D721Med (cell line): ENCODE measurements at regions not wholly inside any gene's neighbourhood (a gene's known extent, or its start where the extent isn't known, plus 50 kb on each side); places are given as distances from the start of the nearest gene placed in this dataset.

Experiments
- DNase-seq: peaks from one replicate; pipeline ENCODE4 v3.0.0; 2011; ENCODE audit warnings: low spot score; ENCODE audit not compliant: insufficient read length
- FAIRE-seq: peaks from 2 replicates; lab custom pipeline; 2011; peaks lifted over from hg19 to GRCh38; lab: Jason Lieb, UNC
- TF ChIP-seq, protein P1 (sequence below): IDR thresholded peaks from 2 replicates; pipeline ENCODE4 v1.5.1; 2012; ENCODE audit warnings: mild to moderate bottlenecking, control low read depth; ENCODE audit not compliant: insufficient read depth; ENCODE audit errors: missing control alignments

GRCh38 chr5:27325513-27325912 is 287.1 kb upstream of the CDH9 start:
- no peak for FAIRE-seq
- no peak for DNase-seq
- TF ChIP-seq, protein P1, sequence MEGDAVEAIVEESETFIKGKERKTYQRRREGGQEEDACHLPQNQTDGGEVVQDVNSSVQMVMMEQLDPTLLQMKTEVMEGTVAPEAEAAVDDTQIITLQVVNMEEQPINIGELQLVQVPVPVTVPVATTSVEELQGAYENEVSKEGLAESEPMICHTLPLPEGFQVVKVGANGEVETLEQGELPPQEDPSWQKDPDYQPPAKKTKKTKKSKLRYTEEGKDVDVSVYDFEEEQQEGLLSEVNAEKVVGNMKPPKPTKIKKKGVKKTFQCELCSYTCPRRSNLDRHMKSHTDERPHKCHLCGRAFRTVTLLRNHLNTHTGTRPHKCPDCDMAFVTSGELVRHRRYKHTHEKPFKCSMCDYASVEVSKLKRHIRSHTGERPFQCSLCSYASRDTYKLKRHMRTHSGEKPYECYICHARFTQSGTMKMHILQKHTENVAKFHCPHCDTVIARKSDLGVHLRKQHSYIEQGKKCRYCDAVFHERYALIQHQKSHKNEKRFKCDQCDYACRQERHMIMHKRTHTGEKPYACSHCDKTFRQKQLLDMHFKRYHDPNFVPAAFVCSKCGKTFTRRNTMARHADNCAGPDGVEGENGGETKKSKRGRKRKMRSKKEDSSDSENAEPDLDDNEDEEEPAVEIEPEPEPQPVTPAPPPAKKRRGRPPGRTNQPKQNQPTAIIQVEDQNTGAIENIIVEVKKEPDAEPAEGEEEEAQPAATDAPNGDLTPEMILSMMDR = no peak

DNA sequence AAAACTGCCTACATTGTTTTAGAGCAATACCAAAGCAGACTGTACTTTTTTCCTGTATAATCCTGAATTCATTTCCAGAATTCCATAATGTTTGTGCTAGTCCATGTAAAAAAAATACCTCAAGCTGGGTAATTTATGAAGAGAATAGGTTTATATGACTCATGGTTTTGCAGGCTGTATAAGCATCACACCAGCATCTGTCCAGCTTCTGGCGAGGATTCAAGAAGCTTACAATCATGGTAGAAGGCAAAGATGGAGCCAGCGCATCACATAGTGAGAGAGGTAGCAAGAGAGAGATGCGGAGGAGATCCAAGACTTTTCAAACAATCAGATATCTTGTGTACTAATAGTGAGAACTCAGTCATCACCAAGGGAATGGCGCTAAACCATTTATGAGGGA is 280.3 kb upstream of the CDH9 start:
- TF ChIP-seq, protein P1 = no peak
- FAIRE-seq (no peak), DNase-seq (no peak)

GRCh38 chr5:27316271-27316650 is 277.9 kb upstream of the CDH9 start:
- FAIRE-seq (no peak), DNase-seq (no peak)
- TF ChIP-seq, protein P1 = no peak

- TF ChIP-seq, protein P1 = no peak
- DNase-seq (no peak), FAIRE-seq (no peak)
Measured at GRCh38 chr5:27315363-27316270, 277.2 kb upstream of the CDH9 start.

- TF ChIP-seq, protein P1 = no peak
- DNase-seq (no peak), FAIRE-seq (no peak)
Measured at GRCh38 chr5:27313549-27313948, 275.2 kb upstream of the CDH9 start.

GRCh38 chr5:27312291-27312893 is 274.0 kb upstream of the CDH9 start:
- no peak for FAIRE-seq
- TF ChIP-seq, protein P1 = no peak
- DNase-seq = no peak

DNA sequence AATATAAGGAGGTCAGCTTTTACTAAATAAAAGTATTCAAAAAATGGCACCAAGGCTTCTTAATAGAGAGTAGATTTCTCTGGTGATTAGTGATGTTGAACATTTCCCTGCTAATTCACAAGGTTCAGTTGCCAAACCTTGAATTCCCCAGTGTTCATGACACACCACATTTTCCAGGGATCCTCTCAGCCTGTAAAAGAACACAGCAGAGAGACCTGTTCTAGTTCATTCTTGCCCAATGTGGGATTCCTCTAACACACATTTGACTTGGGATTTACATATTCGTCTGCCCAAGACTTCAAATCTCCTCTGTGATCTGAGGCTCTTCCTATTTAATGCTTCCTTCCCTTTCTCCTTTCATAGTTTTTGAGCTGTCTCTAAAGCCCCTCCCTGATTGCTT is 273.2 kb upstream of the CDH9 start:
- TF ChIP-seq, protein P1 = no peak
- no peak for FAIRE-seq

More for the DNA sequence above, 273.2 kb upstream of the CDH9 start:
- DNase-seq = no peak
